Keratinocyte (primary cell): ENCODE measurements at regions not wholly inside any gene's neighbourhood (a gene's known extent, or its start where the extent isn't known, plus 50 kb on each side); places are given as distances from the start of the nearest gene placed in this dataset.

ENCODE experiments used
- DNase-seq: peaks from one replicate; pipeline ENCODE4 v3.0.0-alpha.2; 2011; ENCODE audit warnings: low read depth, missing footprints, low spot score
- FAIRE-seq: peaks from 2 replicates; lab custom pipeline; 2011; peaks lifted over from hg19 to GRCh38; lab: Jason Lieb, UNC
- H2AFZ ChIP-seq: 2 replicates; pipeline ENCODE4 v1.6.0; 2012; ENCODE audit warnings: low read length, control low read depth, inconsistent platforms; ENCODE audit not compliant: control insufficient read depth
- H3K27ac ChIP-seq: 2 replicates; pipeline ENCODE4 v1.5.1; 2011; ENCODE audit warnings: low read length; ENCODE audit not compliant: control insufficient read depth, insufficient read depth
- H3K27me3 ChIP-seq: 3 replicates; pipeline ENCODE4 v1.6.0; 2011; ENCODE audit warnings: low read length; ENCODE audit not compliant: control insufficient read depth, insufficient read depth; ENCODE audit errors: extremely low read depth
- H3K36me3 ChIP-seq, 2 experiments: 2 replicates in 1 of 2; 3 replicates in 1 of 2; pipeline ENCODE4 v1.5.1; 2011; ENCODE audit warnings: low read length in 2 of 2, mild to moderate bottlenecking in 1 of 2; ENCODE audit not compliant: control insufficient read depth in 2 of 2, insufficient read depth in 2 of 2; ENCODE audit errors: extremely low read depth in 1 of 2
- H3K4me1 ChIP-seq: 3 replicates; pipeline ENCODE4 v1.5.1; 2011; ENCODE audit warnings: low read length; ENCODE audit not compliant: control insufficient read depth, insufficient read depth; ENCODE audit errors: extremely low read depth
- H3K4me2 ChIP-seq: 3 replicates; pipeline ENCODE4 v1.6.0; 2011; ENCODE audit warnings: low read depth, low read length; ENCODE audit not compliant: control insufficient read depth, insufficient read depth; ENCODE audit errors: extremely low read depth
- H3K4me3 ChIP-seq, 3 experiments: fragments of 200-600 bp in 1 of 3; sonication (generic) in 1 of 3; 2 replicates in 2 of 3; 3 replicates in 1 of 3; pipeline ENCODE4 v1.5.1; 2011 to 2016; ENCODE audit warnings: low read length in 3 of 3, mild to moderate bottlenecking in 3 of 3, control low read depth in 2 of 3, inconsistent platforms in 1 of 3, low read depth in 1 of 3, mixed read lengths in 1 of 3, mixed run types in 1 of 3, moderate library complexity in 1 of 3; ENCODE audit not compliant: control insufficient read depth in 2 of 3, insufficient read depth in 2 of 3; ENCODE audit errors: extremely low read depth in 1 of 3
- H3K79me2 ChIP-seq: 2 replicates; pipeline ENCODE4 v1.6.0; 2012; ENCODE audit warnings: low read length; ENCODE audit not compliant: control insufficient read depth, insufficient read depth
- H3K9ac ChIP-seq: 3 replicates; pipeline ENCODE4 v1.6.0; 2011; ENCODE audit warnings: low read length; ENCODE audit not compliant: control insufficient read depth, insufficient read depth; ENCODE audit errors: extremely low read depth
- H3K9me1 ChIP-seq: 3 replicates; pipeline ENCODE4 v1.6.0; 2011; ENCODE audit warnings: low read length; ENCODE audit not compliant: control insufficient read depth, insufficient read depth; ENCODE audit errors: extremely low read depth
- H3K9me3 ChIP-seq: 2 replicates; pipeline ENCODE4 v1.5.1; 2012; ENCODE audit warnings: low read depth, low read length; ENCODE audit not compliant: control insufficient read depth
- H4K20me1 ChIP-seq: 3 replicates; pipeline ENCODE4 v1.6.0; 2011; ENCODE audit warnings: low read length; ENCODE audit not compliant: control insufficient read depth, insufficient read depth; ENCODE audit errors: extremely low read depth
- EZH2 ChIP-seq: IDR thresholded peaks from one replicate; pipeline ENCODE4 v1.6.1; 2012; ENCODE audit warnings: inconsistent platforms, mild to moderate bottlenecking, low read length, moderate library complexity
- dilution Hi-C: fragments of 300-500 bp; cut with MboI; formaldehyde crosslinking; loops from one replicate; pipeline ENCODE4 v1.7.0; 2020; ENCODE audit warnings: low sequenced_read_pairs; ENCODE audit not compliant: extremely low pct_ligation_motif_present
- TF ChIP-seq, protein P1 (sequence below), 3 experiments: IDR thresholded peaks in 1 of 3; conservative IDR thresholded peaks in 1 of 3; optimal IDR thresholded peaks in 1 of 3; 2 replicates in 2 of 3; 3 replicates in 1 of 3; pipeline versions ENCODE3 to v1.5.1; 2011; ENCODE audit warnings: low read length in 3 of 3, mild to moderate bottlenecking in 3 of 3, moderate library complexity in 2 of 3, control low read depth in 1 of 3, inconsistent platforms in 1 of 3; ENCODE audit not compliant: insufficient read depth in 2 of 3; ENCODE audit errors: extremely low read depth in 1 of 3

DNA sequence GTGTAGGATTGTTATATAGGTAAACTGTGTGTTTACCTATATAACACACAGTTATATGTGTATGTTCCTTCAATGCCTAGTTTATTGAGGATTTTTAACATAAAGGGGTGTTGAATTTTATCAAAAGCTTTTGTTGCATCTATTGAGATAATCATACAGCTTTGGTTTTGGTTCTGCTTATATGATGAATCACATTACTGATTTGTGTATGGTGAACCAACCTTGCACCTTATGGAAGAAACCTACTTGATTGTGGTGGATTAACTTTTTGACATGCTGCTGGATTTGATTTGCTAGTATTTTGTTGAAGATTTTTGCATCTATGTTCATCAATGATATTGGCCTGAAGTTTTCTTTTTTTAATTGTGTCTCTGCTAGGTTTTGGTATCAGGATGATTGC, 194.9 kb downstream of the TMEM167A start:
- Histone ChIP-seq H4K20me1 (no peaks in the 10 kb centered on the region), H3K9me3 (no peaks in the 10 kb centered on the region), H3K4me3 (no peak overlapping the region), H3K4me1 (no peaks in the 10 kb centered on the region), H3K4me2 (no peak overlapping the region), H3K36me3 (no peaks in the 10 kb centered on the region), H2AFZ (no peak overlapping the region), H3K27me3 (no peaks in the 10 kb centered on the region), H3K9me1 (no peaks in the 10 kb centered on the region), H3K9ac (no peak overlapping the region), H3K27ac (no peak overlapping the region), H3K79me2 (no peaks in the 10 kb centered on the region)
- dilution Hi-C loops: no loop called here
- no peak for DNase-seq
- TF ChIP-seq, protein P1, sequence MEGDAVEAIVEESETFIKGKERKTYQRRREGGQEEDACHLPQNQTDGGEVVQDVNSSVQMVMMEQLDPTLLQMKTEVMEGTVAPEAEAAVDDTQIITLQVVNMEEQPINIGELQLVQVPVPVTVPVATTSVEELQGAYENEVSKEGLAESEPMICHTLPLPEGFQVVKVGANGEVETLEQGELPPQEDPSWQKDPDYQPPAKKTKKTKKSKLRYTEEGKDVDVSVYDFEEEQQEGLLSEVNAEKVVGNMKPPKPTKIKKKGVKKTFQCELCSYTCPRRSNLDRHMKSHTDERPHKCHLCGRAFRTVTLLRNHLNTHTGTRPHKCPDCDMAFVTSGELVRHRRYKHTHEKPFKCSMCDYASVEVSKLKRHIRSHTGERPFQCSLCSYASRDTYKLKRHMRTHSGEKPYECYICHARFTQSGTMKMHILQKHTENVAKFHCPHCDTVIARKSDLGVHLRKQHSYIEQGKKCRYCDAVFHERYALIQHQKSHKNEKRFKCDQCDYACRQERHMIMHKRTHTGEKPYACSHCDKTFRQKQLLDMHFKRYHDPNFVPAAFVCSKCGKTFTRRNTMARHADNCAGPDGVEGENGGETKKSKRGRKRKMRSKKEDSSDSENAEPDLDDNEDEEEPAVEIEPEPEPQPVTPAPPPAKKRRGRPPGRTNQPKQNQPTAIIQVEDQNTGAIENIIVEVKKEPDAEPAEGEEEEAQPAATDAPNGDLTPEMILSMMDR (optimal IDR thresholded peaks at IDR 0.05 in 1 of 3, IDR thresholded peaks at IDR 0.05 in 1 of 3, conservative IDR thresholded peaks at IDR 0.05 in 1 of 3; ENCODE audit: extremely low read depth in 1 of 3, insufficient read depth in 2 of 3, low read length in 3 of 3): no peak
- TF ChIP-seq EZH2: no peak
- no peak for FAIRE-seq

DNA sequence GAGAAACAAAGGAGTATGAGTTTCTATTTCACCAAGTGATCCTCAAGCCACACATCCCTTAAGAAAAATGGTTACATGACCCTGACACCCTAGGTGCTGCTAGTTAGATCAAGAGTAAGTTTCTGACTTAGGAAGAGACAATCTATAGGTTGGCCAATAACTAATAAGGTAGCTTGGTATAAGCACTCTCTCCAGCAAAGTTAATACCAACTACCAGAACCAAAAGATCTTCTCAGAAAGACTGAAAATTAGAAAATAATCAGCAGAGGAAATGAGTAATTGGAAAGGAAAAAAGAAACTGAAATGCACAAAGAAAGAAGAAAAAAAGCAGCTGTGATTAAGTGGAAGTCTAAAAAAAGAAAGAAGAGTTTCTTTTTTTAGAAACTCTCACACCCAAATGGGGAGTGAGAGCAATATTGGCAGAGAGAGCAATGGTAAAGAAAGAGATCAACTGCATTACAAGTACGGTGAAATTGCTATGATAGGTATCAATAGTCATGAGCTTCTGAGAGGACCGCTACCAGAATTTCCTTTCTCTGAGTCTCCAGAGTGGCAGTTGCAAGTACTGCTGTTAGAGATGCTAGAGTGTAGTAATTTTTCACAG, 195.5 kb downstream of the TMEM167A start:
- Histone ChIP-seq H3K4me3 (no peak overlapping the region), H3K27me3 (no peaks in the 10 kb centered on the region), H3K9ac (no peak overlapping the region), H3K4me1 (no peaks in the 10 kb centered on the region), H3K27ac (no peak overlapping the region), H4K20me1 (no peaks in the 10 kb centered on the region), H3K9me3 (no peaks in the 10 kb centered on the region), H3K9me1 (no peaks in the 10 kb centered on the region), H3K36me3 (no peaks in the 10 kb centered on the region), H3K79me2 (no peaks in the 10 kb centered on the region), H3K4me2 (no peak overlapping the region), H2AFZ (no peak overlapping the region)
- dilution Hi-C loops: no loop called here
- DNase-seq: no peak
- TF ChIP-seq, protein P1 (optimal IDR thresholded peaks at IDR 0.05 in 1 of 3, IDR thresholded peaks at IDR 0.05 in 1 of 3, conservative IDR thresholded peaks at IDR 0.05 in 1 of 3; ENCODE audit: extremely low read depth in 1 of 3, insufficient read depth in 2 of 3, low read length in 3 of 3): no peak
- TF ChIP-seq EZH2: no peak
- FAIRE-seq: no peak
